NCI-H2196 treated with DMSO at 0.1 percent for 48 hours (cell line): ENCODE measurements at regions not wholly inside any gene's neighbourhood (a gene's known extent, or its start where the extent isn't known, plus 50 kb on each side); places are given as distances from the start of the nearest gene placed in this dataset.

ENCODE experiments used
- DNase-seq: peaks from one replicate; lab custom pipeline; 2025; ENCODE audit not compliant: unreplicated experiment; lab: John Stamatoyannopoulos, UW

DNA sequence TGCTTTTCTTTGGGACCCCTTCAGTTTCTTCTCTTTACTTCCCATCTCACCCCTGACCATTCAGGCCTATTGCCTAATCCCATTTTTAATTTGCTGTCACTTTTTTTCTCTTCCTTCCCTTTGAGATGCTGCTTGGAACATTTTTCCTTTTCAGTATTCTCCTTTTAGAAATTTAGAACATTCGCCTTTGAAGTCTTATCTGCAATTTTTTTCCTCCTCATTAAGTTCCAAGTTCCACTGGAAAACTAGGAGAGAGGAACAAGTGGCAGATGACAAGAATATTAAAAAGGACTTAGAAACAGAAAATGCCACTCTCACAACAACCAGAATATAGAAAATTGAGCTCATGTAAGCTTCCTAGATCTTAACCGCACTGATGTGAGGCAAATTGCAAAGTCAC is 126.6 kb downstream of the PSMG1 start:
- DNase-seq: no peak

DNA sequence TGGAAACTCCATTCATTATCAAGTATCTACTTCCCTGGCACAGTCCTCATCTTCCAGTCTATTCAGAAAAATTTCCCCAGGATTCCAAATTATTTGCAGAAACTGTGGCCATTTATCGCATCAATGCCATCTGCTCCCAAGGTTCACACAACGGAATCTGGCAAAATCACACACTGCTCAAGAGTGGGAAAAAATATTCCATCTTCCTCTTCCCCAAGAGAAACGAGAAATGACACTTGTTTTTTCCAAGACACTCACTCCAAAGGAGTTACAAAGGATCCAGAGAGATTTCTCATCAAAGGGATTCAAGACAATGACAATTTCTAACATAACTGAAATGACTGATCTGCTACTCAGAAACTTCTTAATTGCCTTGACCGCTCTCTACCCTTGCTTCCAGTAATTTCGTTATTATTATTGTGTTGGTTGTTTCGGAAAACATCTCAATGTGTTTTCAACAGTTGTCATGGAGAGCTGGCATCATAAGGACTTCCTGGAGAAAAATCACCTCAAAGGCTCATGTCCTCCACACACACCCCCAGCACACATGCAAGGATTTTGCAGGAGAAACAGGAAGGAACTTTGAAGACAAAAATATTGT is 128.0 kb downstream of the PSMG1 start:
- DNase-seq: no peak

DNA sequence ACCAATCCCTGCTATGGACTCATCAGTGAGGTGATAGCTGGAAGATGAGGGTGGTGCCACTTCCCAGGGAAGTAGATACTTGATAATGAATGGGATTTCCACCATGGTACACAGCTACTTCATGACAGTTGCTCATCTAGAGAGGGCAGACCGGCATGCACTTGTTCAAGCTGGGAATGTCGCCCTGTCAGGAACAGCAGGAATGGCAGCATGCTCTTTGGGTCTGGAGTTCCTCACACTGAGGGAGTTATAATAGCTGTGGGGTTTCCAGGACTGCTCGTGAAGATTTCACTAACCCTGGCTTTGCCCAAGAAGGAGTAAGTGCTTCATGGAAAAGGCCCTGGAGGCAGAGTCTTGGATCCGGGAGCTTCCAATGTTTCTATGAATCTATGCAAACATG is 129.2 kb downstream of the PSMG1 start:
- DNase-seq: no peak

DNA sequence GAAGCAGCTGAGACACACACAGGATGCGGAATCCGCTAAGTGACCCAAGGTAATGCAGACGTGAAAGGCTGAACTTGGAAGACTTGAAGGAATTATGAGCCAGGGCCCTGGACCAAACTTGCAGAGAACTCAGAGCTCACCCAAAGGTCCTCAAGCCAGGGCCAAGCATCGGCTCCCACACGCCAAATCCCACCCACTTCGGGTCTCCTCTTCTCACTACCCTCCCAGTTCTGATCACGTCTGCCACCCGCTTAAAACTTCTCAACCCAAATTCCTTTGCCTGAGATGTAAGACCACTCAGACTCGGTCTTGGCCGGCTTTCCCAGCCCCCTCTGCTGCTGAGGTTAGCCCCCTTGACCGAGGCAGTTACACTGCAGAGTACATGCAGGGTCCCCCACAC is 130.1 kb downstream of the PSMG1 start:
- no peak for DNase-seq

DNA sequence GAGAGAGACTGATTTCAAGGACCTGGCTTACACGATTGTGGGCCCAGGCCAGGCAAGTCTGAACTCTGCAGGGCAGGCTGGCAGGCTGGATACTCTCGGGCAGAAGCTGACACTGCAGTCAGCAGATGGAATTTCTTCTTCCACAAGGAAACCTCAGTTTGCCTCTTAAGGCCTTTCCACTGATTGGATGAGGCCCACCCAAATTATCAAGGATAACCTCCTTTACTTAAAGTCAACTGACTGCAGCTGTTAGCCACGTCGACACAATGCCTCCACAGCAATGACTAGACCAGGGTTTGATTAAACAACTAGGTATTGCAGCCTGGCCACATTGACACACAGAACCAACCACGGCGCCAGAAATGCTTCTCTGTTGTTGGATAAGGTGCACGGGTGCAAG is 130.5 kb downstream of the PSMG1 start:
- no peak for DNase-seq

DNA sequence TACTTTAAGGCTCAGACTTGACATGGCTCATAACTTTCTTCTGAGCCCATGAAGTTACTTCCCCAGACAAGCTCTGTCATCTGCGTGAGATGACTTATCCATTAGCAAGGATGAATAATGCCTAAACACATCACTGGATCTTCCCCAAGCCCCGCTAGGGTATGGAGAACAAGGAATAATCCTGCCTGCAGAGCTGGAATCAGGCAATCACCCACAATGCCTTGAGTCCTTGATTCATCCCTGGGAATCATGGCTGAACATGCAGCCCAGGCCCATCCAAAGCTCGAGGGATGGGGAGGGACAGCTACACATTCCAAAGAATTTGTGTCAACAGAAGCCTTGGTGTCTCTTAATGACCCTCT is 131.7 kb downstream of the PSMG1 start:
- no peak for DNase-seq

DNA sequence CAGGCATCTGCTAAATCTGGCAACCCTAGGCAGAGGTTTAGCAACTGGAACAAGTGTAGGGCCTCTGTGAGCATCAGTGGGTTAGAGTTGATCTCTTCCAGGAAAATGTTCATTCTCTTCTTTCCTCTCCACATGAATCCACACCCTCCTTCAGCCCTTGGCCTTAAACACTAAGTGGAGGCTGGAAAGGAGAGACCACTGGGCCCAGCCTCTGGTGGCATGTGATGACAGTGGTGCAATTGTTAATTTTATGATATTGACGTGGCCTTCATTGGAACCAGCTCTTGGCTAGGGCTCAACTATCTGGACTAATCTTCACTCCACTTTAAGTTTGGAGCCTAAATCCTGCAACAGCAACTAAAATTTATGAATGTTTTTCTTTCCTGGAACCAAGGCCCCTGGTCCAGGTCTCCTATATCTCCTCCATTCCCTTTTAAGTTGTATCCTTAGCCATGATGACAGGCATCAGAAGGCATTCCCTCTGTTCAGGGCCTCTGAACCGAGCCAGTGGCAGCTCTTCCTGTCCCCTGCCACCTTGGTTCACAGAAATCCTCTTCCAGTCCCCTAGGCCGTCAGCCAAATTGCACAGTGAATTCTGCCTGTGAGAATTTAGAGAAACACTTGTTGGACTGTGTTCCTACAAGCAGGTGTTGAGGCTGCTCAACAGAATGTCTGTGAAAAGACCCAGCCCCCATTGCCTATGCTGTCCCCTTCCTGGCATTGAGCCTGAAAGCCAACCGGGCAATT is 132.2 kb downstream of the PSMG1 start:
- no peak for DNase-seq

DNA sequence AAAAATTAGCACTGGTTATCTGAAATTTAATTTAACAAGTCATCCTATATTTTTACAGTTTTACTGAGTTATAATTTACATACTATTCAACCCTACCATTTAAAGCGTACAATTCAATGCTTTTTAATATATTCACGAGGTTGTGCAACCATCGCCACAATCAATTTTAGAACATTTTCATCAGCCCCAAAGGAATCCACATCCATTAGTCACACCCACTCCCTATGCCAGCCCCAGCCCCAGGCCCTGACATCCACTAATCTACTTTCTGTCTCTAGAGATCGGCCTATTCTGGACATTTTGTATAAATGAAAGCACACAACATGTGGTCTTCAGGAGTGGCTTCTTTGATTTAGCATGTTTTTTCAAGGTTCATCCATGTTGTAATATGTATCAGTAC is 134.7 kb downstream of the PSMG1 start:
- no peak for DNase-seq

DNA sequence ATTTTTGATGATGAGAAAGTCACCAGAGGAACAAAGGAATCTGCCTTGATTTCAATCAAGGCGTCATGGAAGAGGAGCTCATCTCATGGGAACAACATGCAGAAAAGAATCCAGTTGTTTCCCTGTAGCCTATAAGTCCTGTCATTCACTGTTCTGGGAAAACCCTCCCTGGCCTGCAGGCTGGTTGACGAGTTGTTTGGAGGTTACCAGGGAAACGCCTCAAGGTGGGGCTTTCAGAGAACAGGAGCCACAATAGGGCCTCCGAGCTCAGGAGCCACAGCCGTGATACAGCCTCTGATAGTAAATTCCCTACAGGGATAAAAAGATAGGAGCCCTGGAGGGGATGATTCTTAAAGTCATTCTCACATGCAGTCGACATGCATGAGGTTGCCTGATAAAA is 135.2 kb downstream of the PSMG1 start:
- DNase-seq: no peak

DNA sequence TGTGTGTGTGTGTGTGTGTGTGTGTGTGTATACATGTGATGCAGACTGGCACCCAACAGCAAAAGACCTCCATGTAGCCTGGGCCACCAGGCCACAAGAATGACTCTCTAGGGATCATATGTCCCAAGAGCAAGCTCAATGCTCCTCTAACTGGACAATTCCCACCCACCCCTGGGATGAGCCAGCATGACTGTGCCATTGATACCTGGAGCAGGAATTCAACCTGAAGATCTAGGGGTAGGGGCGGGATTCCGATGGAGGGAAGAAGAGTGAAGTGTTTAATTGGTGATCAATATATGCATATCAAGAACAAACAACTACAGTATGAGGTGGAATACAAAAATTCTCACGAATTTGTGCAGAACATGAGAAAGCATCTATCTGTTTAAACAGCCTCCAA is 136.2 kb downstream of the PSMG1 start:
- DNase-seq: no peak

DNA sequence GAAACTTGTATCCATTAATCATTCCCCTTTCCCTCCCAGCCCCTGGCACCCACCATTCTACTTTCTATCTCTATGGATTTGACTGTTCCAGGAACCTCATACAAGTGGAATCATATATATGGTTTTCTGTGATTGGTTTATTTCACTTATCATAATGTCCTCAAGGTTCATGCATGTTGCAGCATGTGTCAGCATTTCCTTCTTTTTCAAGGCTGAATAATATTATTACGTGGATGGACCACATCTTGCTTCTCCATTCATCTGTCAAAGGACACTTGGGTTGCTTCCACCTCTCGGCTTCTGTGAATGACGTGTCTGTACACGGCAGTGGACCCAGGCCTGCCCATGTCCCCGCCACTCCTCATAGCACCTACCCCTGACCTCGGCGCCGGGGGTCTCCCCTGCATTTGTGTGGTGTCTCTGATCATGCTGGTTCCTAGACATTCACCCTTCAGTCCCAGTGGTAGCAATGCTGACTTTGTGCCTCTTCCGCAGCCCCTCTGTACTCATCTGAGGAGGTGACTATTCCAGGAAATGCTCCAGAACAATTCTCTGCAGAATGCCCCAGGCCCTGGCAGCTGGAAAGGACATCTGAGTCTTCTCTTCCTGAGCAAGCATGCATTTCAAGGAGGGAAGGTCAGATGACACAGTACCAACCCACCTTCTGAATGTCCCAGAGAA is 136.9 kb downstream of the PSMG1 start:
- DNase-seq: no peak

DNA sequence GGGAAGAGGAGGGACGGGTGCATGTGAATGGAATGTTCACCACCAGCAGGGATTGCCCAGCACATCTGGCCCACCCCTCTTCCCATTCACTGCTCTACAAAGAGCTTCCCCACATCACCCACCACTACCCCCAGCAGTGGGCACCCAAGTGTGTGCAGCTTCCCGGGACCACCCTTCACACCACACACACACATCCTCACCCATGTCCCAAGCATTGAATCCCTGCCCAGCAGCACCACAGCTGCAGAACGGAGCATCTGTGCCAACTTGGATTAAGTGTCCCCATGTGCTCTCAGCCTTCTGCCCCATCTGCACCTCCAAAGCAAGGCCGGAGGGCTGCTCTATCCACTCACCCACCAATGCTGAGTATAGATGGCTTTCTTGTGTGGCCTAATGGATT is 141.4 kb downstream of the PSMG1 start:
- DNase-seq: no peak

DNA sequence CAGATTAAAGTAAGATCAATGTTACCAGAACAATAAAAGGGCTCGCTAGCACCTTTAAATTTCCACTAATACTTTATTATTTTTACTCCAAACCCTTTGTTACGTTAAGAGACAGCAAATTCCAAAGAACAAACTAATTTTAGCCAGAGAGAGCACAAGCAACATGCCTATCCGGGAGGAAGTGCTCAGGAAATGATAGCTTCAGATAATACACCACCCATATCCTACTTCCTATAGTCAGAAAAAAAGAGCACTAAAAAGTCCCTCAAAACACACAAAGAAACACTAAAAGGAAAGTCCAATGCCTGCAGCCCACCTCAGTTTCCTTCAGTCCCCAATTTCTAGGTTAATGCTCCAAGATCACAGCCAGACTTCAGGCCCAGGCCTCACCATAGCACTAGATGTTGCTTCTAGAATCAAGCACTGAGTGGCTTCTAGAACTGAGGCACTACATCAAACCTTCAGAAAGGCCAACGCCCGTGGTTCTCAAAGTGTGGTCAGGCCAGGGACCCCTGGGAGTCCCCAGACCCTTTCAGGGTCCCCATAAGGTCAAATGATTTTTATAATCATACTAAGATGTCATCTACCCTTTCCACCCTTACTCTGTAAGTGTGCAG is 142.6 kb downstream of the PSMG1 start:
- no peak for DNase-seq

DNA sequence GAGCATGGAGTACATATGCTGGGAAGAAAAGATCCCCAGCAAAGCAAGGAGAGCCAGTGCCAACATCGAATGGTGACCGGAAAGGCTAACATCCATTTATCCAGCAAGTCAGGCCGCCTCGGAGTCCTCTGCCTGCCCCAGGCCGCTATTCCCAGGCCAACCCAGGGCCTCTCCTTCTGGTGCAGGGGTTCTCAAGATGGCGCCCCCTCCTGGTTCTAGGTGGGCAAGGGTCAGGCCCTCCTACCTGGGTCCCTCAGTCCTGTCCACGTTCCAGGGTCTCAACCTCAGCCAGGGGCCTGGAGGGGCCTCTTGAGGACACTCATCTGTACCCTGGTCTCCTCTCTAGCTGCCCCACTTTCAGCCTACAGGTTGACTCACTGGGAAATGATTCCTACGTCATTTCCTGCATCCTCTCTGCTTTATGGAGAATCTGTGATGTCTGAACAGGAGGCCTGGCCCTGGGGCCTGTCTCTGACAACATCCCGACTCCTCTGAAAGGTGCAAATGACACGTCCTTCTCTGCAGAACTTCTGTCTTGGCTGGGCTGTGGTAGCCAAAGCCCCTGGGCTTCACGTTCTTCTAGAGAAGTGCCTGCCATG is 145.3 kb downstream of the PSMG1 start:
- no peak for DNase-seq

DNA sequence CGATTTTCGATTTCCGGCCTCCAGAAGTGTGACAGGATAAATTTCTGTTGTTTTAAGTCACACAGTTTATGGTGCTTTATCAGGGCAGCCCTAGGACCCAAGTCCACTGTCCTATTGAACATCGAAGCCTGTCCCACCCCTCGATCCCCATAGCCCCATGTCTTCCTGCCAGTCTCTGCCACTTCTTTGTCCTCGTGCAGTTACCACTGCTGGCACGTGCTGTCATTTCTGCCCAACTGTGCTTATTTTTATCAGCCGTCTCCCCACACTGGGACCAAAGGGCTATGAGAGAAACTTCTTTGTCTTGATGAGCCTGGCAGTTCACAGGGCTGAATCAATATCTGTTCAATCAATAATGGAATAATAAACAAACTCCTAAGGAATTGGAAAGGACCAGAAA is 146.7 kb downstream of the PSMG1 start:
- no peak for DNase-seq

DNA sequence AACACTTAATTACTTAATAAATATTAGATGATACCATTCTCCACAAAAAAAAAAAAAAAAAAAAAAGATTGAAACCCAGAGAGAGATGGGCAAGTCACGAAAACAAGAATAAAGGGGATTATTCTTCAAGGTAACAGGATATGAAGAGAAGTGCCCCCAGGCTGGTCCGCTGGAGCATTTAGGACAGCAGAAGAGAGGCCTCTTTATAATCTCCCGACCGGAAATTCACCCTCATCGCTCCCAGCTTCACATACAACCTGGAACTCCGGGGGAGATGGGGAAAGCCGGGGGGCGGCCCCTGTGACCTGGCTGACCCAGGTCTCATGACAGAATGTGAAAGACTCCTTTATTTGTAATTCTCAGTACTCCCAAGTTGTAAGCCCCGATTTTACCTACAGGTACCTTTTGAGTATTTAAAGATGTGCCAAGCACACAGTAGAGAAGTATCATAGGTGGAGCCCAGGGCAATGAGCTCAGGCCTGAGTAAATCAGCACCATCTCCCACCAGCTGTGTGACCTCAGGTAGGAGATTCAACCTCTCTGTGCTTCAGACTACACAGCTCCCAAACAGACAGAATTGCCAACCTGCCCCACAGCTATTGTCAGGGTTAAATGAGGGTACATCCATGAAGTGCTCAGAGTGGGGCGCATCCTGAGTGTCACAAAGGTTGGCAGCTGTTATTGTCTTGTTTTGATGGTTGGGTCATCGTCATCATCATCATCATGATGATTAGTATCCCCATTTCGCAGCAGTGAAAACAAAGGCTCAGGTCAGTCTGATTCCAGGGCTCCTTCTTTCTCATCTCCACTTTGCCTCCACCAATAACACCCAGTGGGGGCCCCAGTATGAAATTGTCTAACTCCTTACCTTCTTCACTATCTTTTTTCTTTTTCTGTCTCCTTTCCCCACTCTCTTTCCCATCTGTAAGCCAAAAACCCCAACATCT is 148.4 kb downstream of the PSMG1 start:
- no peak for DNase-seq

DNA sequence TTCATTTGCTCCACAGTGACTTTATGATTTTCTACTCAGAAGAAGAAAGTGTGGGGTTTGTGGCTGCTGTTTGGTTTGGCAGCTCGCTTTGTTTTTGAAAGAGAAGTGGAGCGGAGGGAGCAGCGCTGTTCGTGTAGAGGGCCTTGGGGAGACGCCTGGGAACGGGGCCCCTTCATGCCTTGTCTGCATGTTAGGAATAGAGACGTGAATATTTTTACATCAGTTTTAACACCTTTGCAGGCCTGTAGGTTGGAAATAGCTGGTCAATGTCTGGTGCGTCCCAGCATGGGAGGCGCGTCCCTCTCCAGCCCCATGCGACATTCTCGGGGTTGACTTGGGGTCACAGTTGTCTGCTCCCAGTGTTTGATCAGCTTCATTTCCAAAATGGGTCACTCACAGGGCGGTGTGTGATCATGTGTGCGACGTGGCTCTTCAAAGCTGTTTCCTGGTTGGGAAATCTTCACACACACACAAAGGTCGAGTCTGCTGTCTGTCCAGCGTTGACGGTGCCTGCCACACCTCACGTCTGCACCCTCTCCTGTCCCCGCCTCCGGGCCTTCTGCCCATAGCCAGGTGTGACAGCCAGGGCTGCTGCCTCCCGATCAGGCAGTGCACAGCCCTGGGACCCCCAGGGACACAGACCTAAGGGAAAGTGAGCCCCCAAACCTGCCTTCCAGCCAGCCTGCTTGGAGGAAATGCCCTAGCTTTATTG is 149.2 kb downstream of the PSMG1 start:
- peak; percentile 11 for DNase-seq

DNA sequence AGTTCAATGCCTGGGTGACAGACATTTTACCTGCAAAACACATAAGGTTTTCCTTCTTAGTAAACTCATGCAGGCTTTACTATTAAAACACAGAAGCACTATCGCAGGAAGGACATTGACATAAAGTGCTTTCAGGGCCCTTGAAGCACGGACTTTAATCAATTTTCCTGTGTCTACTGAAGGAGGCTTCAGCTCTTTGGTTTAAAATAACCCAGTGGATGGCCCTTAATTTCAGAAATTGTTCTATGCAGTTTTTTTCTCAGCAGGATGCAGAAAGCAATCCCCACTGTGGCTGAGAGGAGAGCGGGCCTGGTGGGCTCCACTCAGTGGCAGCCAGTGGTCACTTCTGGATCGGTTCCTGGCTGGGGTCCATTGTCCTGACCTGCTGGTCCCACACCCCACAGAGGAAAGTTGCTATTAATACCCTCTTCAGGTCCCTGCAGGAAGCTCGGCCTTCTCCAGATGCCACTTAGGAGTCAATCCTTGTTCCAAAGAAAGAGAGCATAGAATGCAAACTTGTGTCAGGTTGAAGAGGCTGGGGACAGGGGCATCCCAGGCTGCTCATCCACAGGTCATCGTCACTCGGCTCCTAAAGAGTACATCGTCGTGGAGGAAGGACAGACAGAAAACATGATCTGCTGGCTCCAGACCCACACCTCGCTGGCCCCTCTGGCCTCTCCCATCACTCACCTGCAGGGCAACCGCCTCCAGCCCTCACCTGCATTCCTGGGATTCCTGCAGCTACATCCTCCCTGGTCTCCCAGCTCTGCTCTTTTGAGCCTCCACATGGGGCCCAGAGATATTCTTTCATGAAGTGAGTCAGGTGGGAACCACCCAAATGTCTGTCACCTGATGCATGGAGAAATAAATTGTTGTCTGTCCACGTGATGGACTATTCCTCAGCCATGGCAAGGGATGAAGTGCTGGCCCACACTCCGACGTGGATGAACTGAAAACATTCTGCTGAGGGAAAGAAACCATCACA is 153.1 kb downstream of the PSMG1 start:
- DNase-seq: no peak
